Transverse colon (tissue), 4 donors: ENCODE measurements at regions not wholly inside any gene's neighbourhood (a gene's known extent, or its start where the extent isn't known, plus 50 kb on each side); places are given as distances from the start of the nearest gene placed in this dataset.

Experiments
- DNase-seq: peaks from one replicate; pipeline ENCODE4 v3.0.0-alpha.2; 2019
- H3K27ac ChIP-seq, 4 donors: fragments of 200-600 bp; sonication (generic); 2 replicates each; pipeline ENCODE4 v1.5.1; 2016 to 2018; ENCODE audit warnings: inconsistent platforms in 4 of 4
- H3K27me3 ChIP-seq: fragments of 200-600 bp; sonication (generic); 2 replicates; pipeline ENCODE4 v1.5.1; 2017; ENCODE audit warnings: inconsistent platforms
- H3K36me3 ChIP-seq, 4 donors: fragments of 200-600 bp; sonication (generic); 2 replicates each; pipeline ENCODE4 v1.5.1; 2017 to 2019; ENCODE audit warnings: inconsistent platforms in 4 of 4
- H3K4me1 ChIP-seq, 4 donors: fragments of 200-600 bp; sonication (generic); 2 replicates each; pipeline ENCODE4 v1.5.1; 2017 to 2020; ENCODE audit warnings: inconsistent platforms in 4 of 4
- H3K4me3 ChIP-seq, 4 donors: fragments of 200-600 bp; sonication (generic); 1 replicate in 1 of 4; 2 replicates in 3 of 4; pipeline versions ENCODE4 v1.5.1 to v1.6.1; 2017 to 2019; ENCODE audit warnings: inconsistent platforms in 4 of 4
- H3K9me3 ChIP-seq, 2 donors: fragments of 200-600 bp; sonication (generic); 2 replicates each; pipeline ENCODE4 v1.5.1; 2017 to 2019; ENCODE audit warnings: inconsistent platforms in 2 of 2
- CTCF ChIP-seq, 5 experiments: fragments of 200-600 bp in 3 of 5; fragments of 450-650 bp in 2 of 5; sonication (generic) in 3 of 5; IDR thresholded peaks; 1 replicate in 2 of 5; 2 replicates in 3 of 5; pipeline ENCODE4 v1.5.1; 2016 to 2017; ENCODE audit warnings: antibody characterized with exemption in 5 of 5, inconsistent platforms in 3 of 5, mild to moderate bottlenecking in 2 of 5, moderate library complexity in 1 of 5
- EP300 ChIP-seq: sonication (generic); formaldehyde crosslinking; IDR thresholded peaks from one replicate; pipeline ENCODE4 v1.6.1; 2017; ENCODE audit warnings: antibody characterized with exemption, low read depth
- POLR2A ChIP-seq: fragments of 450-650 bp; IDR thresholded peaks from one replicate; pipeline ENCODE4 v1.6.1; 2016; ENCODE audit warnings: antibody characterized with exemption, mild to moderate bottlenecking, moderate library complexity
- POLR2AphosphoS5 ChIP-seq, 3 donors: sonication (generic); formaldehyde crosslinking; IDR thresholded peaks; one replicate each; pipeline ENCODE4 v1.6.1; 2016; ENCODE audit warnings: antibody characterized with exemption in 3 of 3
- WGBS, 2 donors: methylation state at CpG; one replicate each; pipeline ENCODE4 v1.1.5; 2018; ENCODE audit warnings: low coverage in 1 of 2; 5-methylcytosine and 5-hydroxymethylcytosine counted together
- in situ Hi-C, 4 donors: fragments of 200-750 bp; cut with MboI; loops; one replicate each; pipeline versions ENCODE4 v1.15.0 to v1.15.1; 2017; ENCODE audit warnings: low sequenced_read_pairs in 3 of 4, low pct_ligation_motif_present in 1 of 4, low pct_unique_long_range_greater_than_20kb in 1 of 4
- intact Hi-C: fragments of 100-400 bp; cut with DNase I; formaldehyde crosslinking; loops from one replicate; pipeline ENCODE4 v1.15.1; 2023; ENCODE audit warnings: low total_unique reads

DNA sequence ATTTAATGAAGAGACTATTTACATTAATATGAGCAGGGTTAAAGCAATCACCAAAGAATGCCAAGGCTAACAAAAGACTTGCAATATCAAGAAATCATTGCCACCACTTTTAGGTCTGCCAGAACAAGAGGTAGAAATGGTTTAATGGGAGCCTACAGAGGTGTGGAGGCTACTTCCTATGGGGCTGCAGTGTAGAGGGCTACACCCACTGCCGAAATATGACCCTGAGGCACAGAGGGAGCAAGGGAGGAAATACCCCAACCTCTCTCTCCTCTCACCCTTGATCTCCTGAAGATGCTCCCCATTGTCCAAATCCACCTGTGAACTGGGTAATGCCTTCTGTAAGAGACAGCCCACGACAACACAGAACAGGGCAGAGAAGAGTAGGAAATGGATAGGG is 315.4 kb downstream of the SMAD2 start:
- no peak overlapping the region for H3K27ac ChIP-seq
- TF ChIP-seq EP300, result no peak
- no peak for TF ChIP-seq POLR2A
- TF ChIP-seq POLR2AphosphoS5 (IDR thresholded peaks at IDR 0.05), result no peak
- no peak for TF ChIP-seq CTCF (IDR thresholded peaks at IDR 0.05)
- no peaks in the 10 kb centered on the region for H3K27me3 ChIP-seq
- 72% methylated on average over 2 of the region's 2 CpGs; no CpG with 5 or more reads in 1 of the 2 donors for WGBS, 2 donors
- no peak overlapping the region for H3K4me3 ChIP-seq
- DNase-seq, result no peak
- no peaks in the 10 kb centered on the region for H3K36me3 ChIP-seq
- intact Hi-C loops, result no loop called here
- in situ Hi-C loops, result no loop called here
- no peaks in the 10 kb centered on the region for H3K9me3 ChIP-seq
- no peaks in the 10 kb centered on the region for H3K4me1 ChIP-seq

- no peak for TF ChIP-seq POLR2AphosphoS5 (IDR thresholded peaks at IDR 0.05)
- no peak for TF ChIP-seq POLR2A
- no peak for TF ChIP-seq EP300
- no peak for TF ChIP-seq CTCF (IDR thresholded peaks at IDR 0.05)
- Histone ChIP-seq H3K4me1 (no peaks in the 10 kb centered on the region), H3K27ac (no peak overlapping the region), H3K27me3 (no peaks in the 10 kb centered on the region), H3K36me3 (no peaks in the 10 kb centered on the region), H3K9me3 (no peaks in the 10 kb centered on the region), H3K4me3 (no peak overlapping the region)
- intact Hi-C loops, result no loop called here
- DNase-seq, result no peak
- in situ Hi-C loops, result no loop called here
Observed at GRCh38 chr18:47613929-47614328, 316.5 kb downstream of the SMAD2 start.

GRCh38 chr18:47611649-47612048 is 318.8 kb downstream of the SMAD2 start:
- Histone ChIP-seq H3K27ac (no peak overlapping the region), H3K9me3 (no peaks in the 10 kb centered on the region), H3K4me3 (no peak overlapping the region), H3K27me3 (no peaks in the 10 kb centered on the region), H3K36me3 (no peaks in the 10 kb centered on the region), H3K4me1 (no peaks in the 10 kb centered on the region)
- 28 to 58% methylated on average over 2 to 3 of the region's 3 CpGs for WGBS, 2 donors
- no peak for DNase-seq
- in situ Hi-C loops (no loop called here), intact Hi-C loops (no loop called here)
- no peak for TF ChIP-seq CTCF (IDR thresholded peaks at IDR 0.05)
- no peak for TF ChIP-seq EP300
- TF ChIP-seq POLR2AphosphoS5 (IDR thresholded peaks at IDR 0.05), result no peak
- TF ChIP-seq POLR2A, result no peak

GRCh38 chr18:47606526-47606925 is 323.9 kb downstream of the SMAD2 start:
- Histone ChIP-seq H3K27me3 (no peaks in the 10 kb centered on the region), H3K36me3 (no peaks in the 10 kb centered on the region), H3K9me3 (no peaks in the 10 kb centered on the region), H3K4me1 (peaks cover 0 to 4% (median 0%) of the 10 kb centered on the region in 4 donors), H3K27ac (no peak overlapping the region), H3K4me3 (no peak overlapping the region)
- 59 to 74% methylated on average over 5 of the region's 5 CpGs for WGBS, 2 donors
- in situ Hi-C loops (no loop called here), intact Hi-C loops (no loop called here)
- TF ChIP-seq POLR2A, result no peak
- no peak for TF ChIP-seq CTCF (IDR thresholded peaks at IDR 0.05)
- no peak for TF ChIP-seq POLR2AphosphoS5 (IDR thresholded peaks at IDR 0.05)
- TF ChIP-seq EP300, result no peak
- no peak for DNase-seq
